H1 (cell line): ENCODE measurements at regions not wholly inside any gene's neighbourhood (a gene's known extent, or its start where the extent isn't known, plus 50 kb on each side); places are given as distances from the start of the nearest gene placed in this dataset.

Experiments
- CHD2 ChIP-seq: IDR thresholded peaks from 2 replicates; pipeline ENCODE4 v1.6.1; 2012; ENCODE audit warnings: low read length, improper control_type of control experiment
- KDM4A ChIP-seq: IDR thresholded peaks from one replicate; pipeline ENCODE4 v1.7.1; 2012; ENCODE audit warnings: low read depth, mild to moderate bottlenecking, moderate library complexity, low read length, inconsistent platforms; ENCODE audit not compliant: severe bottlenecking
- TF ChIP-seq, protein P1 (sequence below), 3 experiments: IDR thresholded peaks; 1 replicate in 2 of 3; 2 replicates in 1 of 3; pipeline versions ENCODE4 v1.5.1 to v1.6.1; 2011; ENCODE audit warnings: low read length in 3 of 3, mild to moderate bottlenecking in 3 of 3, inconsistent platforms in 2 of 3, low read depth in 1 of 3, moderate library complexity in 1 of 3; ENCODE audit not compliant: insufficient read depth in 1 of 3; ENCODE audit errors: control extremely low read depth in 1 of 3
- TF ChIP-seq, protein P2 (sequence below): fragments of 300-600 bp; sonication (generic); IDR thresholded peaks from 2 replicates; pipeline ENCODE4 v1.7.1; 2012; ENCODE audit warnings: low read length, moderate library complexity, mild to moderate bottlenecking, inconsistent platforms; ENCODE audit not compliant: insufficient replicate concordance

DNA sequence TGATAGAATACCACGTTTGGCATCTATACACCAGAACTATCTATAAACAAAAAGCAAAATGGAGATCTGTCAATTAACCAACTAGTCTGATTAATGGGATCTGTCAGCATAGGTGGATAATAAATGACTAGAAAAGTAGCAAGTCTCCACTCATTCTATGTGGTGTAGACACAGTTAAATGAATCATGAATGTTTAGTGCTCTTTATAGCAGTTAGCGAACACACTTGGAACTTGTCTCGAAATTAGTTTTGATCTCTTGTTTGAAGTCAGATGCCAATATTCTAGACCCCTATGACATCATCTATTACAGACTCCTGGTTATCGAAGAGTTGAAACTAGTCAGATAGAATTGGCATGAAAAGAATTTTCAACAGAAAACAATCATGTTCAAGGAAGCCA, 259.7 kb downstream of the AHR start (continued):
- TF ChIP-seq, protein P1, sequence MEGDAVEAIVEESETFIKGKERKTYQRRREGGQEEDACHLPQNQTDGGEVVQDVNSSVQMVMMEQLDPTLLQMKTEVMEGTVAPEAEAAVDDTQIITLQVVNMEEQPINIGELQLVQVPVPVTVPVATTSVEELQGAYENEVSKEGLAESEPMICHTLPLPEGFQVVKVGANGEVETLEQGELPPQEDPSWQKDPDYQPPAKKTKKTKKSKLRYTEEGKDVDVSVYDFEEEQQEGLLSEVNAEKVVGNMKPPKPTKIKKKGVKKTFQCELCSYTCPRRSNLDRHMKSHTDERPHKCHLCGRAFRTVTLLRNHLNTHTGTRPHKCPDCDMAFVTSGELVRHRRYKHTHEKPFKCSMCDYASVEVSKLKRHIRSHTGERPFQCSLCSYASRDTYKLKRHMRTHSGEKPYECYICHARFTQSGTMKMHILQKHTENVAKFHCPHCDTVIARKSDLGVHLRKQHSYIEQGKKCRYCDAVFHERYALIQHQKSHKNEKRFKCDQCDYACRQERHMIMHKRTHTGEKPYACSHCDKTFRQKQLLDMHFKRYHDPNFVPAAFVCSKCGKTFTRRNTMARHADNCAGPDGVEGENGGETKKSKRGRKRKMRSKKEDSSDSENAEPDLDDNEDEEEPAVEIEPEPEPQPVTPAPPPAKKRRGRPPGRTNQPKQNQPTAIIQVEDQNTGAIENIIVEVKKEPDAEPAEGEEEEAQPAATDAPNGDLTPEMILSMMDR (IDR thresholded peaks at IDR 0.05; ENCODE audit: control extremely low read depth in 1 of 3, insufficient read depth in 1 of 3, low read depth in 1 of 3, low read length in 3 of 3): no peak
- TF ChIP-seq, protein P2, sequence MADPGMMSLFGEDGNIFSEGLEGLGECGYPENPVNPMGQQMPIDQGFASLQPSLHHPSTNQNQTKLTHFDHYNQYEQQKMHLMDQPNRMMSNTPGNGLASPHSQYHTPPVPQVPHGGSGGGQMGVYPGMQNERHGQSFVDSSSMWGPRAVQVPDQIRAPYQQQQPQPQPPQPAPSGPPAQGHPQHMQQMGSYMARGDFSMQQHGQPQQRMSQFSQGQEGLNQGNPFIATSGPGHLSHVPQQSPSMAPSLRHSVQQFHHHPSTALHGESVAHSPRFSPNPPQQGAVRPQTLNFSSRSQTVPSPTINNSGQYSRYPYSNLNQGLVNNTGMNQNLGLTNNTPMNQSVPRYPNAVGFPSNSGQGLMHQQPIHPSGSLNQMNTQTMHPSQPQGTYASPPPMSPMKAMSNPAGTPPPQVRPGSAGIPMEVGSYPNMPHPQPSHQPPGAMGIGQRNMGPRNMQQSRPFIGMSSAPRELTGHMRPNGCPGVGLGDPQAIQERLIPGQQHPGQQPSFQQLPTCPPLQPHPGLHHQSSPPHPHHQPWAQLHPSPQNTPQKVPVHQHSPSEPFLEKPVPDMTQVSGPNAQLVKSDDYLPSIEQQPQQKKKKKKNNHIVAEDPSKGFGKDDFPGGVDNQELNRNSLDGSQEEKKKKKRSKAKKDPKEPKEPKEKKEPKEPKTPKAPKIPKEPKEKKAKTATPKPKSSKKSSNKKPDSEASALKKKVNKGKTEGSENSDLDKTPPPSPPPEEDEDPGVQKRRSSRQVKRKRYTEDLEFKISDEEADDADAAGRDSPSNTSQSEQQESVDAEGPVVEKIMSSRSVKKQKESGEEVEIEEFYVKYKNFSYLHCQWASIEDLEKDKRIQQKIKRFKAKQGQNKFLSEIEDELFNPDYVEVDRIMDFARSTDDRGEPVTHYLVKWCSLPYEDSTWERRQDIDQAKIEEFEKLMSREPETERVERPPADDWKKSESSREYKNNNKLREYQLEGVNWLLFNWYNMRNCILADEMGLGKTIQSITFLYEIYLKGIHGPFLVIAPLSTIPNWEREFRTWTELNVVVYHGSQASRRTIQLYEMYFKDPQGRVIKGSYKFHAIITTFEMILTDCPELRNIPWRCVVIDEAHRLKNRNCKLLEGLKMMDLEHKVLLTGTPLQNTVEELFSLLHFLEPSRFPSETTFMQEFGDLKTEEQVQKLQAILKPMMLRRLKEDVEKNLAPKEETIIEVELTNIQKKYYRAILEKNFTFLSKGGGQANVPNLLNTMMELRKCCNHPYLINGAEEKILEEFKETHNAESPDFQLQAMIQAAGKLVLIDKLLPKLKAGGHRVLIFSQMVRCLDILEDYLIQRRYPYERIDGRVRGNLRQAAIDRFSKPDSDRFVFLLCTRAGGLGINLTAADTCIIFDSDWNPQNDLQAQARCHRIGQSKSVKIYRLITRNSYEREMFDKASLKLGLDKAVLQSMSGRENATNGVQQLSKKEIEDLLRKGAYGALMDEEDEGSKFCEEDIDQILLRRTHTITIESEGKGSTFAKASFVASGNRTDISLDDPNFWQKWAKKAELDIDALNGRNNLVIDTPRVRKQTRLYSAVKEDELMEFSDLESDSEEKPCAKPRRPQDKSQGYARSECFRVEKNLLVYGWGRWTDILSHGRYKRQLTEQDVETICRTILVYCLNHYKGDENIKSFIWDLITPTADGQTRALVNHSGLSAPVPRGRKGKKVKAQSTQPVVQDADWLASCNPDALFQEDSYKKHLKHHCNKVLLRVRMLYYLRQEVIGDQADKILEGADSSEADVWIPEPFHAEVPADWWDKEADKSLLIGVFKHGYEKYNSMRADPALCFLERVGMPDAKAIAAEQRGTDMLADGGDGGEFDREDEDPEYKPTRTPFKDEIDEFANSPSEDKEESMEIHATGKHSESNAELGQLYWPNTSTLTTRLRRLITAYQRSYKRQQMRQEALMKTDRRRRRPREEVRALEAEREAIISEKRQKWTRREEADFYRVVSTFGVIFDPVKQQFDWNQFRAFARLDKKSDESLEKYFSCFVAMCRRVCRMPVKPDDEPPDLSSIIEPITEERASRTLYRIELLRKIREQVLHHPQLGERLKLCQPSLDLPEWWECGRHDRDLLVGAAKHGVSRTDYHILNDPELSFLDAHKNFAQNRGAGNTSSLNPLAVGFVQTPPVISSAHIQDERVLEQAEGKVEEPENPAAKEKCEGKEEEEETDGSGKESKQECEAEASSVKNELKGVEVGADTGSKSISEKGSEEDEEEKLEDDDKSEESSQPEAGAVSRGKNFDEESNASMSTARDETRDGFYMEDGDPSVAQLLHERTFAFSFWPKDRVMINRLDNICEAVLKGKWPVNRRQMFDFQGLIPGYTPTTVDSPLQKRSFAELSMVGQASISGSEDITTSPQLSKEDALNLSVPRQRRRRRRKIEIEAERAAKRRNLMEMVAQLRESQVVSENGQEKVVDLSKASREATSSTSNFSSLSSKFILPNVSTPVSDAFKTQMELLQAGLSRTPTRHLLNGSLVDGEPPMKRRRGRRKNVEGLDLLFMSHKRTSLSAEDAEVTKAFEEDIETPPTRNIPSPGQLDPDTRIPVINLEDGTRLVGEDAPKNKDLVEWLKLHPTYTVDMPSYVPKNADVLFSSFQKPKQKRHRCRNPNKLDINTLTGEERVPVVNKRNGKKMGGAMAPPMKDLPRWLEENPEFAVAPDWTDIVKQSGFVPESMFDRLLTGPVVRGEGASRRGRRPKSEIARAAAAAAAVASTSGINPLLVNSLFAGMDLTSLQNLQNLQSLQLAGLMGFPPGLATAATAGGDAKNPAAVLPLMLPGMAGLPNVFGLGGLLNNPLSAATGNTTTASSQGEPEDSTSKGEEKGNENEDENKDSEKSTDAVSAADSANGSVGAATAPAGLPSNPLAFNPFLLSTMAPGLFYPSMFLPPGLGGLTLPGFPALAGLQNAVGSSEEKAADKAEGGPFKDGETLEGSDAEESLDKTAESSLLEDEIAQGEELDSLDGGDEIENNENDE: no peak
- TF ChIP-seq KDM4A: no peak
- TF ChIP-seq CHD2: no peak
